ENCODE measurements at regions not wholly inside any gene's neighbourhood (a gene's known extent, or its start where the extent isn't known, plus 50 kb on each side); places are given as distances from the start of the nearest gene placed in this dataset.

DNA sequence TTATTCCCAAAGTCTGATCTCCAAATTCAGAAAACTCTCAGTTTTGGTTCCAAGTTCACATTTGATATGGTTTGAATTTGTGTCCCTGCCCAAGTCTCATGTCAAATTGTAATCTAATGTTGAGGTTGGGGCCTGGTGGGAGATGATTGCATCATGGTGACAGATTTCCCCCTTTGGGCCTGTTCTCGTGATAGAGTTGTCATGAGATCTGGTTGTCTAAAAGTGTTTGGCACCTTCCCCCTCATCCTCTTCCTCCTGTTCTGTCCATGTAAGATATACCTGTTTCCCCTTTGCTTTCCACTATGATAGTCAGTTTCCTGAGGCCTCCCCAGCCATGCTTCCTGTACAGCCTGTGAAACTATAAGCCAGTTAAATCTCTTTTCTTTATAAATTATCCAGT, 138.6 kb downstream of the ARL4A start:
- TF ChIP-seq CTCF (IDR thresholded peaks at IDR 0.05; ENCODE audit: insufficient read depth, low read length, poor library complexity, severe bottlenecking) (no peak), EZH2phosphoT487 (conservative IDR thresholded peaks at IDR 0.05; ENCODE audit: low read length) (no peak)

Measured in SU-DHL-6 (cell line).